ENCODE measurements at regions not wholly inside any gene's neighbourhood (a gene's known extent, or its start where the extent isn't known, plus 50 kb on each side); places are given as distances from the start of the nearest gene placed in this dataset.

DNA sequence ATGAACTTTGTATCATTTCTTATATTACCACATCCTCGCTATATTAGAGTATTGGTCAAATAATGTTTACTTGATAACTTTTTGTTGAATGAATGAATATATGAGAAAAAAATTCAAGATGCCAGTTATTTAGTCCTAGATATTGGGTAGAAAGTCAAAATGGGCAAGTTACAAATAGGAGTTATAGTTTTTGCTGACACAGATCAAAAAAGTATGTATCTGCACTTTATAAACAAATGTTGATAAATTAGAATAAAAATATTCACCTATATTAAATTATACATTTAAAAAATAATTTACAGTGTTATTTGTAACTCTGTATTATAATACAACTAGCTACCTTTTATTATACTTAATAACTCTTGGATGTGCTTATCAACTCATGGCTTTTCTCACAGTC is 57.8 kb upstream of the NDST4 start:
- TF ChIP-seq EZH2 (IDR thresholded peaks at IDR 0.05; ENCODE audit: low read length, unreplicated experiment) = no peak
- no peak for TF ChIP-seq EZH2phosphoT487 (IDR thresholded peaks at IDR 0.05; ENCODE audit: borderline replicate concordance, low read length)
- TF ChIP-seq CTCF (conservative IDR thresholded peaks at IDR 0.05; ENCODE audit: low read depth, low read length) = no peak
- Histone ChIP-seq H3K36me3 (ENCODE audit: low read depth, low read length) (no peaks in the 10 kb centered on the region), H3K79me2 (ENCODE audit: low read length) (no peaks in the 10 kb centered on the region), H2AFZ (ENCODE audit: low read length) (no peak overlapping the region), H3F3A (ENCODE audit: low read length, unreplicated experiment) (no peaks in the 10 kb centered on the region), H3K4me2 (ENCODE audit: low read length) (no peak overlapping the region), H3K4me1 (ENCODE audit: insufficient read depth, low read length) (no peaks in the 10 kb centered on the region), H3K9me2 (replicated peaks; ENCODE audit: low read length) (no peaks in the 10 kb centered on the region), H3K27me3 (ENCODE audit: low read length) (no peaks in the 10 kb centered on the region), H4K20me1 (ENCODE audit: low read length) (no peaks in the 10 kb centered on the region), H3K9me3 (ENCODE audit: low read length) (no peaks in the 10 kb centered on the region), H3K4me3 (ENCODE audit: low read length) (no peak overlapping the region), H3K27ac (ENCODE audit: low read length) (no peak overlapping the region), H3K9ac (ENCODE audit: low read length) (no peak overlapping the region)
- no peak for ATAC-seq
- intact Hi-C loops (cut with micrococcal nuclease) = no loop called here
- POLR2A ChIA-PET (ENCODE audit: unreplicated experiment) = no interaction called here
- CTCF ChIA-PET = no interaction called here
- no peak for DNase-seq
- no TSS peak for BruUV-seq (replicated peaks)

DNA sequence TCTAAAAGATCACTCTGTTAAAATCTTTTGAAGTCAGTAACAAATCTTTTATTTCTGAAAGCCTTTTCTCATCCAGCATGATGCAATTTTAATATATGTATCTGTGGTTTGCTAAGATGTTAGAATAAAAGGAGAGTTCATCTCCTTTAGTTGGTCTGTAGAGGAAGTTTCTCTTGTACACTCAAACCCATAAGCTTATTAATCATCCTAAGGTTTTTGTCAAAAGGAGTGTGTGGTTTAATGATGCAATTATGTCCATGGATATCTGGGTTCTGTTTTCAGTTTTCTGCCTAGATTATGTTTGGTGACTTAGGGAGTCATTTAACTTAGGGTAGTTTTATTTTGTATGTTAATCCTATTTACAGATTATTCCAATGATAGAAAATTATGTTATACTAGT is 52.1 kb upstream of the NDST4 start:
- ATAC-seq (no peak), DNase-seq (no peak)
- H3K79me2 ChIP-seq (ENCODE audit: low read length) = no peaks in the 10 kb centered on the region
- H3K4me1 ChIP-seq (ENCODE audit: insufficient read depth, low read length) = no peaks in the 10 kb centered on the region
- no peak overlapping the region for H3K27ac ChIP-seq (ENCODE audit: low read length)
- H3K9me2 ChIP-seq (replicated peaks; ENCODE audit: low read length) = no peaks in the 10 kb centered on the region
- H2AFZ ChIP-seq (ENCODE audit: low read length) = no peak overlapping the region
- no peaks in the 10 kb centered on the region for H4K20me1 ChIP-seq (ENCODE audit: low read length)
- H3K9me3 ChIP-seq (ENCODE audit: low read length) = no peaks in the 10 kb centered on the region
- no peaks in the 10 kb centered on the region for H3K27me3 ChIP-seq (ENCODE audit: low read length)
- H3F3A ChIP-seq (ENCODE audit: low read length, unreplicated experiment) = no peaks in the 10 kb centered on the region
- BruUV-seq (replicated peaks) = no TSS peak
- ChIA-PET POLR2A (ENCODE audit: unreplicated experiment) (no interaction called here), CTCF (no interaction called here)
- no peak overlapping the region for H3K9ac ChIP-seq (ENCODE audit: low read length)
- intact Hi-C loops (cut with micrococcal nuclease) = no loop called here
- no peak for TF ChIP-seq EZH2phosphoT487 (IDR thresholded peaks at IDR 0.05; ENCODE audit: borderline replicate concordance, low read length)
- TF ChIP-seq CTCF (conservative IDR thresholded peaks at IDR 0.05; ENCODE audit: low read depth, low read length) = no peak
- no peak for TF ChIP-seq EZH2 (IDR thresholded peaks at IDR 0.05; ENCODE audit: low read length, unreplicated experiment)
- H3K4me2 ChIP-seq (ENCODE audit: low read length) = no peak overlapping the region
- H3K4me3 ChIP-seq (ENCODE audit: low read length) = no peak overlapping the region
- no peaks in the 10 kb centered on the region for H3K36me3 ChIP-seq (ENCODE audit: low read depth, low read length)

Data from PC-3 (cell line).